ENCODE measurements at regions not wholly inside any gene's neighbourhood (a gene's known extent, or its start where the extent isn't known, plus 50 kb on each side); places are given as distances from the start of the nearest gene placed in this dataset.
"Not testable (repeated sequence)": the region's sequence is repeated elsewhere in the genome, so short reads cannot be mapped to it uniquely, and the experiment has no call there.

DNA sequence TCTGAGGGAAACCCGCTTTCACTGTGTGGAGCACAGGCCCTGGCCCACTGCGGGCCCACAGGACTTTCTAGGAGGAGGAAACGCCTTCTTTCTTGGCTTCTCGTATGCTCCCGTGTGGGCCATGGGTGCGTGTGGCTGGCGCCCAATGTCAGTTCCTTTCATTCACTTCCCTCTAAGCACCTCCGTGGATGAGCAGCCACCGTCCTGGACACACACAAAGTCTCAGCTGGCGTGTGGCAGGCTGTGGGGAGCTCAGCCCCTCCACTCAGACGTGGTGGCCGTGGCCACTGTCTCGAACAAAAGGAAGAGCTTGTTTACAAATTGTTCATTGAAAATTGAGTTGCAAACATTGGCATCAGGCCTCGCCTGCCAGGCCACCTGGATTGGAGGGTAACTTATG lies 240.0 kb upstream of the SGCG start:
- Histone ChIP-seq H3K27me3 (ENCODE audit: control insufficient read depth, insufficient read depth, low read length) (no peaks in the 10 kb centered on the region), H3K4me3 (ENCODE audit: low read depth, low read length) (no peak overlapping the region), H3K36me3 (ENCODE audit: control insufficient read depth, insufficient read depth, low read length) (no peaks in the 10 kb centered on the region)
- DNase-seq (ENCODE audit: low read depth) = no peak
- ChIA-PET POLR2A (no interaction called here), CTCF (no interaction called here)
- TF ChIP-seq, protein P1, sequence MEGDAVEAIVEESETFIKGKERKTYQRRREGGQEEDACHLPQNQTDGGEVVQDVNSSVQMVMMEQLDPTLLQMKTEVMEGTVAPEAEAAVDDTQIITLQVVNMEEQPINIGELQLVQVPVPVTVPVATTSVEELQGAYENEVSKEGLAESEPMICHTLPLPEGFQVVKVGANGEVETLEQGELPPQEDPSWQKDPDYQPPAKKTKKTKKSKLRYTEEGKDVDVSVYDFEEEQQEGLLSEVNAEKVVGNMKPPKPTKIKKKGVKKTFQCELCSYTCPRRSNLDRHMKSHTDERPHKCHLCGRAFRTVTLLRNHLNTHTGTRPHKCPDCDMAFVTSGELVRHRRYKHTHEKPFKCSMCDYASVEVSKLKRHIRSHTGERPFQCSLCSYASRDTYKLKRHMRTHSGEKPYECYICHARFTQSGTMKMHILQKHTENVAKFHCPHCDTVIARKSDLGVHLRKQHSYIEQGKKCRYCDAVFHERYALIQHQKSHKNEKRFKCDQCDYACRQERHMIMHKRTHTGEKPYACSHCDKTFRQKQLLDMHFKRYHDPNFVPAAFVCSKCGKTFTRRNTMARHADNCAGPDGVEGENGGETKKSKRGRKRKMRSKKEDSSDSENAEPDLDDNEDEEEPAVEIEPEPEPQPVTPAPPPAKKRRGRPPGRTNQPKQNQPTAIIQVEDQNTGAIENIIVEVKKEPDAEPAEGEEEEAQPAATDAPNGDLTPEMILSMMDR (IDR thresholded peaks at IDR 0.05; ENCODE audit: insufficient read depth, low read depth, low read length) = no peak

DNA sequence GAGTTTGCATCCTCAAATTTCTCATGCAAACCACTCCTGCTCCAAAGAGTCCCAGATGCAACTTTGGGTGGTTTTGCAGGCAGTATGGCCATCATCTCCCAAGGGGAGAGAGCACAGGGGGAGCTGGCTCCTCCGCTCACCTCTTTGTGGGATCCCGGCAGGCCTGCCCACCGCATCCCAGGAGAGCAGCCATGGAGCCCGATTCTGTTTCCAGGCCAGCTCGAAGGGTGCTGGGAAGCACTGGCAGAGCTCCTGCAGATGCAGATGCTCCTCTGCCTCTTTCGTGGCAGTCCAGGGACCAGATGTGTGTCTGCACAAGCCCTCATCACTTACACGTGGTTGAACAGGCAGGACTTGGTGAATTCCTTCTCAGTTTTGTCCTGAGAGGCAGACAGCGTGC lies 239.3 kb upstream of the SGCG start:
- CTCF ChIA-PET; H3K27me3 ChIP-seq (ENCODE audit: control insufficient read depth, insufficient read depth, low read length); H3K36me3 ChIP-seq (ENCODE audit: control insufficient read depth, insufficient read depth, low read length); H3K4me3 ChIP-seq (ENCODE audit: low read depth, low read length); DNase-seq (ENCODE audit: low read depth); POLR2A ChIA-PET: not testable (repeated sequence)

DNA sequence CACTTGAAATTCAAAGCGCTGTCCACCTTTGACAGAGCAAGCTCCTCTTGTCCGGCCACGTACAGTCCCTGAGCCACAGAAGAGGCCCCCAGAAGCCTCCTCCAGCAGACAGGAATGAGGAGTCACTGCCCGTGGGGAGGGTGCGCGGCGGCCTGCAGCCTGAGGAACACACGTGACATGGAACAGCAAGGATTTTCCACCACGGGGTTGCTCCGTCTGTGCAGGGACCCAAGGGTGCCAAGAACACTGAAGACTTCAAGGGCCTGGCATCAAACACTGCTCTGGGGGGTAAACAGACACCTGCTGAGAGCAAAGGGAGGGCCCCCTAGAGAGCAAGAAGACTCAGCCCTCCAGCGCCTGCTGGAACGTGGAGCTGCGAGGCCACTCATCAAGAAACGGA lies 237.9 kb upstream of the SGCG start:
- CTCF ChIA-PET; POLR2A ChIA-PET; H3K27me3 ChIP-seq (ENCODE audit: control insufficient read depth, insufficient read depth, low read length); H3K36me3 ChIP-seq (ENCODE audit: control insufficient read depth, insufficient read depth, low read length); H3K4me3 ChIP-seq (ENCODE audit: low read depth, low read length); DNase-seq (ENCODE audit: low read depth): not testable (repeated sequence)

DNA sequence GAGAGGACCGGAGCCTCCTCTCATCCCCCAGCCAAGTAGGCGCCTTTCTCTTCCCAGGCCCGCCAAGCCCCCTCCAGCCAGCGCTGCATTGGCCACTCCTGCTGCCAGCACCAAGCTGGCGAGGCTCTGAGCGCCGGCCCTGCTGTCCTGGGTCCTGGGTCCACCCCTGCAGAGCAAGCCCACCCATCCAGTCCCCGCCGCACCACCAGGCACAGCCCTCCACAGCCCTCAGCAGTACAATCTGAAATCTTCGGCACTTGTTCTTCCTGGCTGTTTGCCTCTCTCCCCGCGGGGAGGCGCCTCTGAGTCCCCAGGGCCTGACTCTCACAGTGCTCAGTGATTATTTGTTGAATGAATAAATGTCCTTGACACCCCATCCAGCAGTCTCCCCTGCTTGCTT lies 236.4 kb upstream of the SGCG start:
- no peaks in the 10 kb centered on the region for H3K36me3 ChIP-seq (ENCODE audit: control insufficient read depth, insufficient read depth, low read length)
- CTCF ChIA-PET = no interaction called here
- no peaks in the 10 kb centered on the region for H3K27me3 ChIP-seq (ENCODE audit: control insufficient read depth, insufficient read depth, low read length)
- TF ChIP-seq, protein P1 (IDR thresholded peaks at IDR 0.05; ENCODE audit: insufficient read depth, low read depth, low read length) = no peak
- no peak for DNase-seq (ENCODE audit: low read depth)
- POLR2A ChIA-PET = no interaction called here
- no peak overlapping the region for H3K4me3 ChIP-seq (ENCODE audit: low read depth, low read length)

DNA sequence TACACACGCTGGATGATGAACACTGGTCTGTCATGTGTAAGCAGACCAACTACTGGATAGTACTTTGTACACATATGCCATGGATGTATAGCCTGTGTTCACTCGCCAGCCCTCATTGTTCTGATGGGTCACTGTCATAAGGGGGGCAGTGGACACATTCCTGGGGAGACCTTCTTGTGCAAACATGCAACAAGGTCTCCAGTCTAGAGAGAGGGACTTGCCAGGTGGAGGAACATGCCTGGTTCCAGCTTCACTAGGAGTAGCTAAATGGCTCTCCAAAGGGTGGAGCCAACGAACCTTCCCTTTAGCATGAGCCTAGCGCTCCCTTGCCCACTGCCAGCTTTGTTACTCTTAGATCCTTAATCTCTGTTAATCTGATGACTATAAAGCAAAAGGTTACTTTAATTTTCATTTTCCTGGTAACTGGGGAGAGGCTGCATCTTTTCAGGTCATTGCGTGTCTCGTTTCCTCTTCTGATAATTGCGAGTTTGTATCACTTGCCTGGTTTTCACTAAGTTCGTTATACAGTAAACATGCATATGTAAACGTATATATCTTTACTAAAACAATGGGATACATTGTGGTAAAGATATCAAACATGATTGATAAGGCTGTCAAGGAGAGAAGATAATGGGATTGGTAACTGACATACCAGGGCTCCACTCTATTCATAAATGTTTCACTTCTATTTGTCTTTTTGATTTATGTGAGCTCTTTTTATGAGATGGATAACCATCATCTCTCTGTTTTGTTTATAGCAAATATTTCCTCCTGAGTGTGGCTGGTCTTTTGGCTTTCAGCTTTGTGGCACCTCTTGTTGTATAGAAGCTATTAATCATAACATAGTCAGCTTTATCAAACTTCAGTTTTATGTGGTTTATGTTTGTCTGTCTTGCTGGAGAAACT lies 235.2 kb upstream of the SGCG start:
- Histone ChIP-seq H3K27me3 (ENCODE audit: control insufficient read depth, insufficient read depth, low read length) (no peaks in the 10 kb centered on the region), H3K4me3 (ENCODE audit: low read depth, low read length) (no peak overlapping the region), H3K36me3 (ENCODE audit: control insufficient read depth, insufficient read depth, low read length) (no peaks in the 10 kb centered on the region)
- CTCF ChIA-PET = no interaction called here
- DNase-seq (ENCODE audit: low read depth) = no peak
- TF ChIP-seq, protein P1 (IDR thresholded peaks at IDR 0.05; ENCODE audit: insufficient read depth, low read depth, low read length) = no peak
- POLR2A ChIA-PET = interaction anchor here (0.6 kb wide), 1 partner anchor 25 kb away, joined by 3 read pairs; no protein-coding TSS in a partner anchor

DNA sequence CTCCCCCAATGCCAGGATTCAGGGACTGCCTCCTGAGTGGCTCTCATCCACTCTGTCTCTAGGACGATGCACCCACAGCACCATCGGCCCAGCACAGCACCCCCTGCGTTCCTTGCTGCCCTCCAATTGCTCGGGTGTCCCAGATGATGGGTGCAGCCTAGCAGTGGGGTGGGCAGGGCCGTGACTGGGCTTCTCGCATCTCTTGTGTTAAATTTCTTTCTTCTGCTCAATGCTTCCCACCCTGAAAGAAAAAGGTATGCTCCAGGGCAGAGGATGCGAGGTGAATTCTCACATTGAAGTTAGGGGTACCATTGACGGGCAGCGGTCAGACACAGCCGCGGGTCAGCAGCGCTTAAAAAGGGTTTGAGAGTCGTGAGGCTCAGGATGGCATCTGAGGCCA lies 232.4 kb upstream of the SGCG start:
- POLR2A ChIA-PET = no interaction called here
- no peaks in the 10 kb centered on the region for H3K36me3 ChIP-seq (ENCODE audit: control insufficient read depth, insufficient read depth, low read length)
- TF ChIP-seq, protein P1 (IDR thresholded peaks at IDR 0.05; ENCODE audit: insufficient read depth, low read depth, low read length) = no peak
- no peaks in the 10 kb centered on the region for H3K27me3 ChIP-seq (ENCODE audit: control insufficient read depth, insufficient read depth, low read length)
- H3K4me3 ChIP-seq (ENCODE audit: low read depth, low read length) = no peak overlapping the region
- DNase-seq (ENCODE audit: low read depth) = no peak
- CTCF ChIA-PET = no interaction called here

DNA sequence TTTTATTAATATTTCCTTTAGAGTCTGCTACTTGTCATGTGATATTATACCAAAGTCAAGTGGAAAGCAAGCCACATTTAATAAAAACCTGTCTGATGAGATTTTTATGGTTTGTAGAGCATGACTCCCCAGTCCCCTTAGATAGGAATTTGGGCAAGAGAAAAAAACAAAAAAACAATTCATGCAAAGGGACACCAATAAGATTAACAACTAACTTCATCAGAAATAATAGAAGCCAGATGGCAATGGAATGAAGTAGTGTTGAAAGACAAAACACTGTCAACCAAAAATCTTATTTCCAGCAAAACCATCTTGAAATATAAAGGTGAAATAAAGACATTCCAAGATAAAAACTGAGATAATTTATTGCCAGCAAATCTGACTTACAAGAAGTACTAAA lies 228.8 kb upstream of the SGCG start:
- DNase-seq (ENCODE audit: low read depth); CTCF ChIA-PET; H3K36me3 ChIP-seq (ENCODE audit: control insufficient read depth, insufficient read depth, low read length); H3K27me3 ChIP-seq (ENCODE audit: control insufficient read depth, insufficient read depth, low read length); H3K4me3 ChIP-seq (ENCODE audit: low read depth, low read length); POLR2A ChIA-PET: not testable (repeated sequence)

DNA sequence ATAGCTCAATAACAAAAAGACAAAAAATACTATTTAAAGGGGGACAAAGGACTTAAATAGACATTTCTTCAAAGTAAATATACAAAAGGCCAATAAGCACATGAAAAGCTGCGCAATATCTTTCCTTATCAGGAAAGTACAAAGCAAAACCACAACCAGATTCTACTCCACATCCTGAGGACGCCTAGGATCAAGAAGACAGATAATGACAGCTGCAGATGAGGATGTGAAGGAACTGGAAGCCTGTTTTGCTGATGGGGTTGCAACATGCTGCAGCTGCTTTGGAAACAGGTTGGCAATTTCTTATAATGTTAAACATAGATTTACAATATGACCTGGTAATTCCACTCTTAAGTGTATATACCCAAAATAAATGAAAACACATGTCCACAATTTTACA lies 225.6 kb upstream of the SGCG start:
- H3K4me3 ChIP-seq (ENCODE audit: low read depth, low read length); H3K36me3 ChIP-seq (ENCODE audit: control insufficient read depth, insufficient read depth, low read length); DNase-seq (ENCODE audit: low read depth); POLR2A ChIA-PET; H3K27me3 ChIP-seq (ENCODE audit: control insufficient read depth, insufficient read depth, low read length); CTCF ChIA-PET: not testable (repeated sequence)

DNA sequence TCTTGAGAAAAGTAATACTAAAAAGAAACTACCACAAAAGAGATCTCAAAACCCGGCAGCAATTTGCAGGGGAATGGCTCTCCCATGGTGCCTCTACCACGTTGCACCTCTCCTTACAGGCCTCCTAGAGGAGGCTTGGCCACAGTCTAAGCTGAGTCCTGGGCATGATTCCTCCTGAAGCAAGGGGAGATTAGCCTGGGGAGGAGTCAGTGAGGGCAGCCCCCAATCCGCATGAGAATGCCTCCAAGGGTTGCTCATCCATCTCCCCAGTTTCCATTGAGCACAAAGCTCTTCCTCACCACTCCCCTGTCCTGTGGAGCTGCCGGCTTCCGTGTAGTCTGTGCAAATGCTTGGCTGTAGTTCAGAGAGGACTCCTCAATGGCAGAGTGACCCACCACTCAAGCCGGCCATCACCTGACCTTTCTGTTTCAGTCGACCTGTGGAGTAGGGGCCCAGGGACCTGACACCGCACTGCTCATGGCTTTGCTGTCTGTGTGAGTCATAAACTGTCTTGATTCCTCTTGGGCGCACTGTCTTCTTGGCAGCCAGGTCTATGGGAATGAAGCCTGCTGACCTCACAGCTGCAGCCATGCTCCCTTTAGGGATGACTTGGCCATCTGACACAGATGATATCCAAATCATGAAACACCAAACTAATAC lies 224.2 kb upstream of the SGCG start:
- POLR2A ChIA-PET; H3K27me3 ChIP-seq (ENCODE audit: control insufficient read depth, insufficient read depth, low read length); H3K36me3 ChIP-seq (ENCODE audit: control insufficient read depth, insufficient read depth, low read length); DNase-seq (ENCODE audit: low read depth); CTCF ChIA-PET; H3K4me3 ChIP-seq (ENCODE audit: low read depth, low read length): not testable (repeated sequence)

Data from BJ (cell line).